NCI-H748 treated with DMSO at 0.1 percent for 48 hours (cell line): ENCODE measurements at regions not wholly inside any gene's neighbourhood (a gene's known extent, or its start where the extent isn't known, plus 50 kb on each side); places are given as distances from the start of the nearest gene placed in this dataset.

Source experiments
- DNase-seq: peaks from one replicate; lab custom pipeline; 2025; lab: John Stamatoyannopoulos, UW

GRCh38 chr6:140320081-140321080 lies 945.9 kb upstream of the CITED2 start:
- no peak for DNase-seq

DNA sequence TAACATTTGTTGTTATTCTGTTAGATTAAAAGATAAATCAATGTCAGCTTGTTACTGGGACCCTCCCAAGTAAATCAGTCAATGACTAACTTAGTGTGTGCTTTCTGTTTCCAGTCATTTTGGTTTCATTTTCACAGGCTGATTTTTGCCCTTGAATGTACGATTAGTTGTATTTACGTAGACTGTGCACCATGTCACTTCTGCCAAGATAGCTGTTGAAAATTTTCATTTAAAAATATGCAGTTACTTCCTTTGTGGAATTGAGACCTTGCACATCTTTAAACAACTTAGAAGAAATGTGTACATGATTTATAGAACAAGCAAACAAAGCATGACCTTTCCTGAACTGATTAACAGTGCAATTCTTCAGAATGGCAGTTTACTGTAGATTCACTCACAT lies 944.8 kb upstream of the CITED2 start:
- DNase-seq: no peak

DNA sequence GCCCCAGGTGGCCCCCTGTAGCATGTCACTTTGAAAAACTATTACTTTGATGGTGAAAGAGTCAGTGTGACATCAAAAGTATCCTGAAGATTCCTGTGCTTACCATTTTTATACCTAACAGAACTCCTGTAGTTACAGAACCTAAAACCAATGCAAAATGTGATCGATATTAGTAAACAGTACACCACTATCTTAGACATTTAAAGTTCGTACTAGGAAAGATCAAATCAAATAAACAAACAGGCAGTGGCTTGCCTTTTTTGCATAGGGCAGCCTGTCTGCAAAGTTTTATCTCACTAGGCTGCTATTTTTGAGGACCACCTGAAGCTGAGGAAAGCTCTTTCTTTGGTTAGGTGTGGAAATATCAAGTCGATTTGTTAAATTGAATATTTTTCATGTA lies 944.0 kb upstream of the CITED2 start:
- DNase-seq: no peak

GRCh38 chr6:140317950-140318349 lies 943.5 kb upstream of the CITED2 start:
- no peak for DNase-seq

GRCh38 chr6:140316966-140317365 lies 942.5 kb upstream of the CITED2 start:
- DNase-seq: no peak

DNA sequence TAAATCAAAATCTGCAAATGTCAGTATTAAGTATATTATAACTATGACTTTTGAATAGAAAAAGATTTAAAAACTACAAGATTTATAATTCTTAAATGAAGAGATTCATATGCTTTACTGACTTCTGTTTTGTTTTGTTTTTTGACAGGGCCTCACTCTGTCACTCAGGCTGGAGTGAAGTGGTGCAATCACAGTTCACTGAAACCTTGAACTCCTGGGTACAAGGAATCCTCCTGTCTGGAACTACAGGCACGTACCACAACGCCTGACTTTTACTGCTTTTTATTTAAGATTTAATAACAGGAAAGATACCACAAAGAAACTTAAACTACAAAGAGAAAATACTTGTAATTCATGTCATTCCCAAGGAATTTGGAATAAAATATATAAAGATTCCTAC lies 940.2 kb upstream of the CITED2 start:
- no peak for DNase-seq

DNA sequence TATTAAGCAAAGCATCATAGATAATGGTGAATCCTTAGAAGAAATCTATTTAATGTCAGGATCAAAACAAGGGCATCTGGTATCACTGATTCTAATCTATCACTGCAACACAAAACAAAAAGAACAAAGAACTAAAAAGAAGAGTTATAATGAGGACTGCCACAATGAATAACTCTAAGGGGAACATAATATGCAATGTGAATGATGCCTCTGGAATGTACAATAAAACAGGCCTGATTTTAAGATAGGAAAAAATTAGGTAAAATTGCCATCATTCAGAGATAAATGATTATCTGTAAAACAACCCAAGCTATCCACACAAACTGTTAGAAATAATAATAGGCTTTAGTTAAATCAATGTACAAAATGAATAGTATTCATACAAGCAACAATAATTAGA lies 936.7 kb upstream of the CITED2 start:
- no peak for DNase-seq

GRCh38 chr6:140303218-140303949 lies 928.9 kb upstream of the CITED2 start:
- DNase-seq: no peak

GRCh38 chr6:140300331-140300730 lies 925.9 kb upstream of the CITED2 start:
- DNase-seq: no peak

DNA sequence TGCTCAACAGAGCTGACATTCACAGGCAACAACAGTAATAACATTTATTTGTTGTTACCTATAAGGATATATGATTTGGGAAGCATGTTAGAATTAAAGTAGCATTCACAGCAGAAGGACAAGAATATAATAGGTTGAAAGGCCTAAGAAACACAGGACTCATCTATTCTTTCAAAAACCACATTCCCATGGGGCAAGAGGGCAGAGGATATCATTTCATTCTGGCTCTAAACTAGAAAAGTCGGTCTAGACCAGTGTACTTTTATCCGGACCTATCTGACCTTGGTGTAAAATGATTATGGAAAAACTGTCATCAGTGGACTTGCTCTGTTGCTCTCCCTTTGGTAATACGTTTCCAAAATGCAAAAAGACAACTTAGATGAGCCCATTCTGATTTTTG lies 914.7 kb upstream of the CITED2 start:
- no peak for DNase-seq

- DNase-seq: no peak
Measured at GRCh38 chr6:140285998-140286690, 911.7 kb upstream of the CITED2 start.

- DNase-seq: no peak
Measured at GRCh38 chr6:140285471-140285870, 911.0 kb upstream of the CITED2 start.

GRCh38 chr6:140284871-140285270 lies 910.4 kb upstream of the CITED2 start:
- no peak for DNase-seq

DNA sequence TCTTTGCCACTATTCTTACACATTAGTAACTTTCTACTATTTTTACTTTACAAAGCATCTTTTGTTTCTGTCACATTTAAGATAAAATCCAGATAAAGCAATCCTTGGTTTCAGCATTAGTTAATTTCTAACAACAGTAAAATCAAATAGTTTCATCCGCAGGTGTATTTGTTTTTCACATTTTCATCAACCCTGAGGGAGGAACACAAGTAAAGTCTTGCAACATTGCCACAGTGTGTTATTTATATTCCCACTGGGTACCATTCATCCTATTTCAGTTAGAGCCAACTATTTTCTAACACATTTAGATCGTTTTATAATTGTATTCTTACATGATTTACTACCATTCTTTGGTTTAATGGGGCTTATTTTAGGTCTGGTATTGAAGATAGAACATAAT lies 908.7 kb upstream of the CITED2 start:
- DNase-seq: no peak

GRCh38 chr6:140281767-140282166 lies 907.3 kb upstream of the CITED2 start:
- no peak for DNase-seq

- no peak for DNase-seq
Measured at GRCh38 chr6:140281236-140281635, 906.8 kb upstream of the CITED2 start.

DNA sequence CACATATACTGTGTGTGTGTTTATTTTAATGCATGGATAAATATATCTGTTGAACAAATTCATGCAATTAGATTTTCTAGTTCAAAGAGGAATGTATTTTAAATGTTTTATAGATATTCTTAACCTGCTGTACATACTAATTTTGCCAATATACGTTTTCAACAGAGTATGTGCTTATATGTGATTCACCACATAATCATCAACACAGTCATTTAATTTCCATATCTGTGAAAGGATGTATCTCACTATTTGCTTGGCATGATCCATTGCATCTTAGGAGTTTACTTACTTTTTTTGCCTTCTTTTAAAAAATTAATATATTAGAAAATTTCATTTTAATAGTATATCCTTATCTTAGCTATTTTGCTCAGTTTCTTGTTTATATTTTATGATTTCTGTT lies 902.3 kb upstream of the CITED2 start:
- no peak for DNase-seq

- DNase-seq: no peak
Measured at GRCh38 chr6:140276133-140276532, 901.7 kb upstream of the CITED2 start.

GRCh38 chr6:140275725-140276124 lies 901.3 kb upstream of the CITED2 start:
- no peak for DNase-seq

DNA sequence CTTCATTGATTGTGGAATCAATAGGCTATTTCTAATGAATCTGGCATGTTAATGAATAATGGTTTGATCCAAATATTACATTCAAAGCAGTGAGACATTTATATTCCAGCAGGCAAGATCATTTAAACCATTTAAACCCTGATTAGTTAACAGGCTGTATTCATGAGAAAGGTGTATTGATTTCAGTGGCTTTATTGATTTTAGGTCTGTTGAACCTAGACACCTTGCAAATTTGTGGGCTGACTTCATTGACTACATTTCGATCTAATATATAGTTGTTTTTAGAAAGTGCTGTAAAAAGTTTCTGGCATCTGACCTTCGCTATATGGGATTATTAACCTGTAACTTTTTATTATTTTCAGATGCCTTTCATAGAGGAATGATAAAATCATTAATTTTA lies 900.1 kb upstream of the CITED2 start:
- DNase-seq: no peak

DNA sequence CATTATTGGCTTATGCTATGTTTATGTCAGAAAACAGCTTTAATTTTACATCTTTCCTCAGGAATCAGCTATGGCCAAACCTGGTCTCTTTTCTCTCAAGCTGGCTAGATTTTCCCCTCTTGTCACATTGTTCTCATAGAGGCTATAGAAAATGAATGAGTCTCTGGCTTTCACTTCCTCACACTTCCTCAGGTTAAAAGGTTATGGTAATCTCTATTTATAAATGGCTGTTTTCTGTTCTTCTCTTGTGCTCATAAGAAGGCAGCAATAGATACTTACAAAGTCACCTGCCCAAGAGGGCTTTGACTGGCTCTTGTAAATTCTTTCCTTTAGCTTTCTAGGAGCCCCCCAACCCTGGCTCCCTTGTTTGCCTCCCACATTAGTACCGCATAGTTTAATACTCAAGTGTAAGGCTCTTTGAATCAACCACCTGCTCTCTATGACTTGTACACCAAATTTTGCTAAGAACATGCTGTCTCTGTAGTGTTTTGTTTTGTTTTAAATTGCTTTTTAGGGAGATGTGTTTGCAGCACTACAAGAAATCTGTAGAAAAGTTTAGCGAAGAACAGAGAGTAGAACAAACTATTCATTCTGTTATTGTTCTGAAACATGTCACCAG lies 897.4 kb upstream of the CITED2 start:
- no peak for DNase-seq

GRCh38 chr6:140269591-140270165 lies 895.2 kb upstream of the CITED2 start:
- DNase-seq: no peak
